Stimulated activated CD8-positive, alpha-beta memory T cell treated with anti-CD3 and anti-CD28 coated beads, Interleukin-7, amount 100 ng/mL, for 48 hours (primary cell): ENCODE measurements at regions not wholly inside any gene's neighbourhood (a gene's known extent, or its start where the extent isn't known, plus 50 kb on each side); places are given as distances from the start of the nearest gene placed in this dataset.

Experiments used
- DNase-seq, 2 donors: peaks; one replicate each; pipeline ENCODE4 v3.0.0-alpha.2; 2020; ENCODE audit warnings: low read depth in 1 of 2; ENCODE audit errors: extremely low read depth in 1 of 2

GRCh38 chr2:200131307-200131706, 175.2 kb upstream of the SPATS2L start:
- no peak for DNase-seq

DNA sequence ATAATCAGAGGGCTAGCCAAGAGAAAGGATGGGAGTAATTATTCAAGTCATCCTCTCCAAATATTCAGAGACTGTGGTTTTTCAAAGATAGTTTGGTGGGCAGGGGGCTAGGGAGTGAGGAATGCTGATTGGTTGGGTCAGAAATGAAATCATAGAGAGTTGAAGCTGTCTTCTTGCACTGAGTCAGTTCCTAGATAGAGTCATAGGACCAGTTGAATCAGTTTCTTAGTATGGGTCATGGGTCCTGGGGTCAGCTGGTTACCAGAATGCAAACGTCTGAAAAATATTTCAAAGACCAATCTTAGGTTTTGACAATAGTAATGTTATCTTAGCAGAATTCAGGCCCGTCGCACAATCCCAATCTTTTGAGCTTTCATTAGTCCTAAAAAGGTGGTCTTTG, 171.4 kb upstream of the SPATS2L start:
- DNase-seq = no peak

DNA sequence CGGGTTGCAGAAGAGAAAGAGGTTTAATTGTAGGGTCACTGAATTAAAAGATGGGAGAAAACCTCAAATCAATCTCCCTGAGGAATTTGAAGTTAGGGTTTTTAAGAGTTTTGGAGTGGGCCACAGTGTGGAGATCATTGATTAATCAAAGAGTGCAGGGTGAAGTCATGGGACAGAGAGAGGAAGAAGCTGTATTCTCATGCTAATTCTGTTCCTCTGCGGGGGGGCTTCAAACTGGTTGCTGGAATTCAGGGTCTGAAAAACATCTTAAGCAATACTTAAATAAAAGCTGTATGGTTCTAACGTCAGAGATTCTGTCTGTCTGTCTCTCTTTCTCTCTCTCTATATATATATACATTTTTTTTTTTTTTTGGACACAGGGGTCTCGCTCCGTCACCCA, 169.8 kb upstream of the SPATS2L start:
- DNase-seq = no peak

DNA sequence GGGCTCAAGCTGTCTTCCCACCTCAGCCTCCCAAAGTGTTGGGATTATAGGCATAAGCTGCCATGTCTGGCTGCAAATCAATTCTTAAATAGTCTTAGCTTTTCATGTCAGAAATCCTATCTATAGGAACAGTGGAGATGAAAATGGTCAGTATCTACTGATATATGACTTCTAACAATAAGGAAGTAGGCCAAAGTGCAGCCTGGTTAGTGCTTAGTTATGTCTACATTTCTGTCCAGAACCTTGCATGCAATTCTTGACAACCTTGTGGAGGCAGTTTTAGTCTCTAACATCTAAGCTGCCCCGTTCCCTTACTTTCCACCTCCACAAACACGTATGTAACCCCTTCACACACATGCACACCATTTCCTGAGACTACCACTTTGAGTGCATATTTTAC, 169.2 kb upstream of the SPATS2L start:
- DNase-seq = no peak

DNA sequence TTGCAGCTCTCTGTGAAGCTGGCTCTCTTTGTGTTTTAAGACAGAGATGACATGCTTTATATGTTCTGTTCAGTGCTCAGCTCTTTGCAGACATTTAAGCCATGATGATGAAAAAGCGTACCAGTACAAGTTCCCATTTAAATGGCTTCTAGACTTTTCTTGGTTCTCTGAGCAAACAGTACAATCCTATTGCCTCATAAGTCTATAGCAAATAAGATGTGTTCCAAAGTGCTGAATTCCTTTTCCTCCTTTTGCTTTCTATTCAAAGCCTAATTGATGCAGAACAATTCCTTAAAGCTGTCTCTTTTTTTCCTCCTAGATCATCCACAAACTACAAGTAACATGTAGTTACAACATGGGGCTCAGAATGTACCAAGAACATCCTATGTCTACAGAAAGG, 168.8 kb upstream of the SPATS2L start:
- DNase-seq = no peak

DNA sequence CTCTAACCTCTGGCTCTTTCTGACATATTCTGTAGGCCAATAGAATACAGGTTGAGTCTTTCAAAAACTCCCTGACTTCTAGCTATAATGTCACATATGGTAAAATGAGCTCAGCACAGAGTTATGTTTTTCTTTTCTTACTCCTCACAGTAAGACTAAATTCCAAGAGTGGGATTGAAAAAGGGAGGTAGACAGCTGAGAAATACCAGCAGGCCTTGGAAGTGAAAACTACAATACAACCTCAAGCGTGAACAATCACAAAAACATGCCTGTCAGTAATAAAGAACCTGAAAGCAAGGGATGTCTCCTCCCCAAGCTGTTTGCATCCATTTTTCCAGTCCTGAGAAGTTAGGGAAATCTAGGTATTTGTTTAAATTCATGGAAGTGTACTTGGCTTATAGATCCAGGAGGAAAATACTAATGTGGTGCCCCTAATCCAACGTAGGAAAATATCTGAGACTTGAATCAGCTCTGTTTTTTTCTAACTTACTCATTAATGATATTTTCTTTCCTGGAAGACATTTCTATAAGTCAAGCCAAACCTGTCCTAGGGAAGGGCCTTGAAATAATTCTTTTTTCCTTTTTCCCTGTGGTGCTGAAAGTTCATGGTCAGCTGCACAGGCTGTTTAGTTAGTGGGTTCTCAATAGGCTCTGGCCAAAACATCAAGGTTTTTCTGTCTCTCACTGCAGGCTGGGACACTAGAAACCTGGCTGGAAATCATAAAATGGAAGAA, 167.9 kb upstream of the SPATS2L start:
- DNase-seq = no peak

GRCh38 chr2:200144571-200144970, 161.9 kb upstream of the SPATS2L start:
- DNase-seq = no peak

- DNase-seq = no peak
Observed at GRCh38 chr2:200146501-200146900, 160.0 kb upstream of the SPATS2L start.

GRCh38 chr2:200147371-200147770, 159.1 kb upstream of the SPATS2L start:
- no peak for DNase-seq

- no peak for DNase-seq
Observed at GRCh38 chr2:200148366-200148765, 158.1 kb upstream of the SPATS2L start.

GRCh38 chr2:200150411-200151086, 155.9 kb upstream of the SPATS2L start:
- no peak for DNase-seq

DNA sequence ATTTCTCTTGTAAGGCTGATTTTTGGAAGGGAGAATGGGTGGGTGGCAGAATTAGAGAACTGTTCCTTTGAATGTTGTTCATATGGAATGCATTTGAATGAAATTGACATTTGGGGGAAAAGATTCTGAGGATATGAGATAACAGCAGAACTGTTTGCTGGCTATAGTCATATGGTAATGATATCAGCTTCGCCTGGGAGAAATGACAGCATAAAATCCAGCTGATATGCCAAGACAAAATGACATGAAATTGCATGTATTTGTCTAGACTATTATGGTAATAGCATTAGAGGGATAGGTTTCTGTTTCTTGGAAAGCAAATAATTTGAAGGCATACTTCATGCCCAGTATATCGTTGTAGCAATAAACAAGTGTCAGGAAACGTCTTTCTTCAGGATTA, 150.8 kb upstream of the SPATS2L start:
- DNase-seq = no peak

DNA sequence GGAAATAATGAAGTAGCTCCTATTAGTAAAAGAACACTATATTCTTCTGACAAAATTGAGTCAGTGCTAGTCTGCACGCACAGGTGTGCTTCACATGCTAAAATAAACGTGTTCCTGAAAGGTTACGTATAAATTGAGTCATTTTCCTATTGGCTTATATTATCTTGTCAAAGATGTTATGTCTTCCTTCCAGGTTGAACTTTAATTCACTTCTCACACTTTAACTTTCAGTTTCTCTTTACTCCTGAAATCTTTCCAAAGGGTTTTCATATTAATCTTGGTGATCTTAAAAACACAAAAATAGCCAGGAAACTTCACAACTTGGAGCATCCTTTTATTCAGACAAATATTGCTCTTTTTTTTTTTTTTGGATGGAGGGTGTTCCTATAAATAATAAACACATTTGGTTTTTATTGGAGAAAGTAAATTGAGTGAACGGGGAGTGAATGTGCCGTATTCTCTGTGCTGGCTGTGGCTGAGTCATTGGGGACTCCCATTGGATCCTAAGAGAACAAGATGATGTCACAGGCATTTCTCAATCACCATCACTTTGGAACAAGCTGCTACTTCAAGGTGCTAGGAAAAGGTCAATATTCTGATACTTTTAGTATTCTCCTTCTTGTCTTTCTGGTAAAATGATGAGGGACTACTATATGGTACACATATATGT, 150.2 kb upstream of the SPATS2L start:
- DNase-seq = no peak

DNA sequence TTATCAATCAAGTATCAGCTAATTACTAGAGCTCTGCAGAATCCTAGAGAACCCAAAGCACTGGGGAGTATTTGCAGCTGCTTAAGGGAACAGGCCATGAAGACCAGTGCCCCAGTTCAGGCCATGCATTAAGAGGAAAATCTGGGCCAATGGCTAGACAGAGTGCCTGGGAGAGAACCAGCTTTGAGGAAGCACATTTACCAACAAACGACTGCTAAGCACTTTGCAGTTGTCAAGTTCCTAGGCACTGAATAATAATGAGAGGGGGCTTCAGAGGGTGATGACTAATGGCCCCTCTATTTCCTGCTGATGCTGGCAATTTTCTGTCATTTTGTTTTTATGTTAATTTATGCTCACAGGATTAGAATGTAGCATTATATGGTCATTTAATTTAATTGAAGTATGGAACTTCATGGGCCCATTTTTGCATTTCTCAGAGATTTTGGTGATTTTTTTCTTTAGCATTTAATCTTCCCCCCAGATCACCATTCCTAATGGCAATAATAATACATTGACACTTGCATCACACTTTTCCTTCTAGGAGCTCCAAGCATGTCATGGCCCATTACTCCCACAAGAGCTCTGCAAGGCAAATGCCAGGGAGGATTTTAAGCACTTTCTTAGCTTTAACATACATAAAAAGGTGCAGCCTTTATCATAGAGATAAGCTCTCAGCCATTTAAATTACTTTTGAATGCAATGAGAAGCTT, 147.7 kb upstream of the SPATS2L start:
- DNase-seq = no peak

GRCh38 chr2:200159357-200159707, 147.2 kb upstream of the SPATS2L start:
- DNase-seq = no peak

DNA sequence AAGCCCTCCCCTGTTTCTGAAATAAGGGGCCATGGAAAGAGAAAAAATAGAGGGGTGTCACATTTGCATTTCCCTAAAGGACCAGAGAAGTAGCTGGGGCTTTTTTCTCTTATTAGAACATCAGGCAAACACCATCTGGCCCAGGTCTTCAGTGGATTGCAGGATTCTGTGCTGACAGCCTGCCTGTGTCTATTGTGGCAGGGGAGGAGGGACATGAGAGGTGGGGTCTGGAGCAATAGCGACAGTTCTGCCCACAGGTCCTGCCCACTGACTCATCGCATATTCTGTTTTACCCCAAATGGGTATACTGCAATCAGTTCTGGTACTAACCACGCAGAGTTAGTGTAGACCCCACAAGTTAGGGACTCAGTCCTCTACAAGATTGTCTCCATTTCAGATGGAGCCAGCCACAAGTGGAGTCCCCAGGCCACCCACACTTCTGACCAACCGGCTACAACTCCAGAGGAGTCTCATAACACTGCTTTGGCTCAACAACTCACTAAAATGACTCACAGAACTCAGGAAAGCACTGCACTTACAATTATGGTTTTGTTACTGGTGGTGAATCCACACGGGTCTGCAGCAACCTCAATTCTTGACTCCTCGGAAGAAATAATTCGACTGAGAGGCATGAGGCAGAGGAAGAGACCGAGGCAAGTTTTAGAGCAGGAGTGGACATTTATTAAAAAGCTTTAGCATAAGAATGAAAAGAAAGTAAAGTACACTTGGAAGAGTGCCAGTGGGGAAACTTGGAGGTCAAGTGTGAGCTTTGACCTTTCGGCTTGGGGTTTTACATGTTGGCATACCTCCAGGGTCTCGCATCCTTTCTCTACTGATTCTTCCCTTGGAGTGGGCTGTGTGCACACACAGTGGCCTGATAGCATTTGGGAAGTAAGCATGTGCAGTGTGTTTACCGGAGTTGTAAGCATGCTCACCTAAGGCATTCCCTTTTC, 146.4 kb upstream of the SPATS2L start:
- DNase-seq = no peak

DNA sequence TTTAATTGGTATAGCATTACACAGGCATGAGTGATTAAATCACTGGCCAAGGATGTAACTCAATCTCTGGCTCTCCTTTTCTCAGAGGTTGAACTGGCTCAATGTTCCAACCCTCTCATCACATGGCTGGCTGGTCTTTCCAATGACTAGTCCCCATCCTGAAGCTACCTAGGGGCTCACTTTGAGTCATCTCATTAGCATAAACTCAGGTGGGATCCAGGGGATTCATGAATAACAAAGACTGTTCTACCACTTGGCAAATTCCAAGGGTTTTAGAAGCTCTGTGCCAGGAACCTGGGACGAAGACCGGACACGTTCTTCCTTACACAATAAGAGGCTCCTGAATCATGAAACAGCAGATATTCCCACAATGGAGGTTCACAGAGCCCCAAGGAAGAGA, 145.0 kb upstream of the SPATS2L start:
- DNase-seq = no peak

DNA sequence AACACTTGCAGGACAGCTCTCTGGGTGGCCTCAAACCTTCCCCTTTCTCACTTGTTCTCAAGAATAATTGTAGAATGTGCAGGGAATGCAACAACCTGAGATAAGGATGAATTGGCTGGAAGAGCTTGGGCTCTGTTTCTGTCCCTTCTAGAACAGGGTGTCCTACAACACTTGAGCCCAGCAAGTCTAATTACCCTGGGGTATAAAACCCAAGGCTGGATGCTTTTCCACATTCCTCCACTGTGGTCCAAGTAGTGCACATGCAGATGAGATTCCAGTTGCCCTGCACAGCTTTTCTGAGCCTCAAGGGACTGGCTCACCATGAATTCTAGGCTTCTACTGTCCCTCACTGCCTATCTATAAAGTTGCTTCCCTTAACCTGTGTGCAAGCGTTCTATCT, 140.8 kb upstream of the SPATS2L start:
- DNase-seq = no peak

DNA sequence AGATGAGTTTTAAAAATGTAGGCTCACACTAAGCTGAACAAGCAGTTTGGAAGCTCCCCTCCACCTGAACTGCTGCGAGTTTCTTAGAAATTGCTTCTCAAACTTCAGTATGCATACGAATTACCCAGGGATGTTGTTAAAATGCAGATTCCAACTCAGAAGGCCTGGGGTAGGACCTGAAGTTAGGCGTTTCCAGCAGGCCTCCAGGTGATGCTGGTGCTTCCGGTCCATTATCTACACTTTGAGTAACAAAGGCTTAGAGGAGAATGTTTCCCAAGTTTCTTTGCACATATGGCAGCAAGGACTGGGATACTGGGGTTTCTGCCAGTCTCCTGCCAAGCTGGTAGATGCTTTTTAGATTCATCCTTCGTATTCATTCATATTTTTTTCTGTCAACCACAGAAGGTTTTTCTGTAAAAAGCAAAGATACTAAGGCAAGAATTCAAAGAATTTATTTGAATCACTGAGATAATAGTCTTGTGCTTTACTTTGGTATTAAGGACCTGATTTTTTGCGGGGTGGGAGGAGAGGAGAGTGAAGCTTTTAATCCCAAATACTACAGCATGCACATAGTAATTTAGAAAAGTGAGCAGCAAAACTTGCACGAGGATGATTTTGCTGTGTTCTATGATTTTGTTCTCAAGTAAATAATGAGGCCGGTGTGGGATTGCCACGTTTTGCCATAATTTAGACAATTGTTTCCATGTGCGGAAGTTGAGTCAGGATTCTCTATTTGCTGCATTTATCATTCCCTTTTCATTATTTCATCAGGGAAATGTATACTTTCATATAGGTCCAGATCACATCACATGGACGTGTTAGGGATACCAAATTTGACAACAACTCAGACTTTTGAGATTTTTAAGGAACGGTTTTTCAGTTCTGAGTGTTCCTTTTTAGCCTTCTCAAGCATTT, 137.6 kb upstream of the SPATS2L start:
- DNase-seq = no peak
